Left renal cortex interstitium (tissue), 4 donors: ENCODE measurements at regions not wholly inside any gene's neighbourhood (a gene's known extent, or its start where the extent isn't known, plus 50 kb on each side); places are given as distances from the start of the nearest gene placed in this dataset.
"Not testable (repeated sequence)": the region's sequence is repeated elsewhere in the genome, so short reads cannot be mapped to it uniquely, and the experiment has no call there.

ENCODE experiments used
- DNase-seq, 4 donors: peaks; one replicate each; pipeline ENCODE4 v3.0.0-alpha.2; 2013; ENCODE audit warnings: low read depth in 4 of 4, low spot score in 2 of 4, missing footprints in 1 of 4

DNA sequence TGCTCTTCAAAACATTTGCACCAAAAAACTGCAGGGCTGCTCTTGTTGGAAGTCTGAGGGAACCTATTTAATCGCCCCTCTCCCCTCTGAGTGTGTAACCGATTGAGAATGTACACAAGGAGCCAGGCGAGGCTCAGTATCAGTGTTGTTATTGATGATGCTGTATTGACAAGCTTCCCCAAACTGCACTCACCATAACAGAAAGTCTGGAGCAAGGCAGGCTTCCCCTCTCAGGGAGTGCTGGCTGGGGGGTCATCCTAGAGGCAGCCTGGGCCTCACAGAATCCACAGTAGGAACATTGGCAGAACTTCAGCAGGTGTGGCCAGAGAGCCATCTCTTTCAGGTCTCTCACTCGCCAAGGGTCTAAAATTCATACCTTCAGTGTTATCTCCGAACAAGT, 58.1 kb upstream of the TUNAR start:
- no peak for DNase-seq

- DNase-seq = no peak
Measured at GRCh38 chr14:95817271-95817670, 59.4 kb upstream of the TUNAR start.

DNA sequence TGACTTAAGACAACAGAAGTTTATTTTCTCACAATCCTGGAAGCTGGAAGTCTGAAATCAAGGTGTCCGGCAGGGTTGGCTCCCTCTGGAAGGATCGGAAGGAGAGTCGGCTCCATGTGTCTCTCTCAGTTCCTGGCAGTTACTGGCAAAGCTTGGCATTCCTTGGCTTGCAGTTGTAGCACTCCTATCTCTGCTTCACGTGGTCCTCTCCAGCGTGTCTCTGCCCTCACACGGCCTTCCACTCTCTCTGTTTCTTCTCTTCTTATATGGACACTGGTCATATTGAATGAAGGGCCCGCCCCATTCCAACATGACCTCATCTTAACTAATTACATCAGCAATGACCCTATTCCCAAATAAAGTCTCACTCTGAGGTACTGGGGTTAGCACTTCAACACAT, 60.1 kb upstream of the TUNAR start:
- DNase-seq = no peak

GRCh38 chr14:95815226-95815690, 61.4 kb upstream of the TUNAR start:
- no peak for DNase-seq

DNA sequence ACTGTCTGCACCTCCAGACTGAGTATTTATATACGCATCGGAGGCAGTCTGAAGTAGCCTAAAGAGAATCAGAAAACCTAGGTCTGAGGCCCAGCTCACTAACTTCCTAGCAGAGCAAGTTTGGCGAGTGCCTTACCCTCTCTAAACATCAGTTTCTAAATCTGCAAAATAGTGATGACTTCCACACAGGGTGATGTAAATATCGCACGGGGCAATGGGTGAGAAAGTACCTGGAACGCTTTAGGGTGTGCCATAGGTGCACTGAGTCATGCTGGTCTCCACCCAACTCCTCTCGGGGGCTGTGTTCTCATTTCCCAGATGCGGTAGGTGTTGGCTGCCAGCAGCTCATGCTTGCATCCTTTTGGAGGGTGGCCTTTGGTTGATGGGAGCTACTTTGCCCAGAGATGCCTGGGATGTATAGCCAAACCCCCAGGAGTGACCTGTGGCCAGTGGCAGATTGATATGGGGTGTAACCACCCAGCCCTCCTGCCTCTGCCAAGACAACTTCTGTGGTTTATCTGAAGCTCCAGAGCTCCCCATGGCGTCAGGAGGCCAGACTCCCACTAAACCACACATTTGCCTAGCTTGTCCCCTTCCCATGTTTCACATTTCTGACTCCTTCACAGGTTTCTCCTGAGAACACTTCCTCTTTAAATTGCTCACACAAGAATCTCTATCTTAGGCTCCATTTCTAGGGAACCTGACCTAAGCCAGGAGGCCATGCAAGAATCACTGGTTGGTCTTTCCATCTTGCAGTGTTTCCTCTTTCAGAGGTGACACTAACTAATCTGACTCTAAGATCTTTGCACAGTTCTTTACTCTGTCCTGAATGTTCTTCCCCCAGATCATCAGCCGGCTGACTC, 62.0 kb upstream of the TUNAR start:
- DNase-seq = no peak

DNA sequence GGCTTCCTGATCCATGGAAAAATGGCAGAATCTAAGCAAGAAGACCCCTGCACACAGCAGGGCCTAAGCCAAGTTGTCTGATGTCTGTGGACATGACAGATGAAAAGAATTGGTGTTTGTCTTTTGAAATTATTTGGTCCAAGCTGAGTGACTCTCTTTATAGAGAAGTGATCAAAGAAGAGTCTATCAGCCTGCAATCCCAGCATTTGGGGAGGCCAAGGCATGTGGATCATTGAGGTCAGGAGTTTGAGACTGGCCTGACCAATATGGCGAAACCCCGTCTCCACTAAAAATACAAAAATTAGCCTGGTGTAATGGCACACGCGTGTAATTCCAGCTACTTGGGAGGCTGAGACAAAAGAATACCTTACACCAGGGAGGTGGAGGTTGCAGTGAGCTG, 64.8 kb upstream of the TUNAR start:
- DNase-seq = no peak

DNA sequence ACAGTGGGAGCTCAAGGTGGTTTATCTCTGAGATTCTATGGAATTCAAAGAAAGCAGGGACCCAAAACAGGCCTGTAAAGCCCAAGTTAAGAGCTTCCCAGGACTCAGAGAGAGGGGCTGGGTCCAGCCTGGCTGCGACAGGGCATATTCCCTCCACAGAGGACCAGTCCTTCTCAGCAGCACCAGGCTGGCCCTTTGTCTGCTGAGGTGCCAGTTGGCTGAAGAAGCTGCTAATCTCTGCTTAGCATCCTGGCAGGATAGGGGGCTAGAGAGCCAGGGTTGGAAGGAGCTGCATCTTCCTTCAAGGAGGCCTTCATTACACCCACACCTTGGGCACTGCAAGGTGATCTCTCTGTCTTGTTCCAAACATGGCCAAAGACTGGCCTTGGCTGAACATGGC, 68.3 kb upstream of the TUNAR start:
- no peak for DNase-seq

- DNase-seq = no peak
Measured at GRCh38 chr14:95796788-95797187, 79.8 kb upstream of the TUNAR start.

- DNase-seq = no peak
Measured at GRCh38 chr14:95787941-95788340, 74.0 kb upstream of the TCL1A start.

GRCh38 chr14:95786566-95786965, 72.6 kb upstream of the TCL1A start:
- no peak for DNase-seq

DNA sequence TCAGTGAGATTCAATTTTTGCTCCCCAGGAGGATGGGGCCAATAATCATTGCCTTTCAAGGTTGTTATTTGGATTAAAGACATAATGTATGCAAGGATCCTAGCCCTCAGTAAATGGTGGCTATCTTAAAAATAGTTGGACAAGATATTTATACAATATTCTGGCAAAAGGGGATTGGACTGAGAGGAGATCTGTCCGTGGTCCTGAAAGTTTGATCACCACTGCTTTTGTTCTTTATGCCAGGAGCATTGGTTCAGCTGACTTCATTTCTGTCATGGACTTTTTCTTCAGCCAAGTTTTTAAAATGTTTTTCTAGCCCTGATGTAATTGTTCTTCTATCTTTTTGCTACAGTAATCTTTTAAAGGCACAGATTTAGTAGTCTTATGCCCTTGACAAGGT, 70.2 kb upstream of the TCL1A start:
- DNase-seq = peak in 3 of 4 donors; percentile 44 to 56 (median 56)

DNA sequence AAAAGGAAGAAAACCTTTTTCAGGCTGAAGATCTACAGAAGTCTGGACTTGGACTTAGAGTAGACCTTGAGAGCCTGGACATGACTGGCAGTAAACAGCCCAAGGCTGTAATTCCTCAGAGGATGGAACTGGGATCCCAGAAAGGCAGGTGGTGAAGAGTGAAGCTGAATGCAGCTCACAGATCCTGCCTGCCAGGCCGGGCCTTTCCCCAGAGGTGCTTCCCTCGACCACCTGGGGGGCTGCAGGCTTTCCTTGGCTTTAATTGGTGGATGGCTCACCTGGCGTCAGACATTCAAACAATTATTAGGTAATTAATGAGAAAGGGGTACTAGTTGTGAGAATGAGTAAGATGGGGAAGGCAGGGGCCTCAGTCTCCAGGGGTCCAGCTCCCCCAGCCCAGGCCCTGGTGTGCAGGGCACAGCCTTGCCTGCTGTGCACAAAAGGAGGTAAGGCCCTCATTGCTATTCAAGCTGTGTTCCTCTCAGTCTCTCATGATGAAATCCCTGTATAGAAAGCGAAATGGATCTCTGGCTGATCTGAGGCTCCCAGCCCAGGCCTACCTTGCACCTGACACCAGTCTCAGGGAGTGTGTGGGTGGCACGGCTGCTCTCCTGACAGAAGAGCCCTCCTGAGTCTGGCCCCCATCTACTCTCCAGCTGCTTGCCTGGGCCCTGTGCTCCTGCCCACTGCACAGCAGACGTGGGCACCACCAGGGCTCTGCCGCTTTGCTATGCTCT, 63.0 kb upstream of the TCL1A start:
- no peak for DNase-seq

- DNase-seq = peak in 1 of 4 donors; percentile 31
Measured at GRCh38 chr14:95774265-95775160, 60.6 kb upstream of the TCL1A start.

DNA sequence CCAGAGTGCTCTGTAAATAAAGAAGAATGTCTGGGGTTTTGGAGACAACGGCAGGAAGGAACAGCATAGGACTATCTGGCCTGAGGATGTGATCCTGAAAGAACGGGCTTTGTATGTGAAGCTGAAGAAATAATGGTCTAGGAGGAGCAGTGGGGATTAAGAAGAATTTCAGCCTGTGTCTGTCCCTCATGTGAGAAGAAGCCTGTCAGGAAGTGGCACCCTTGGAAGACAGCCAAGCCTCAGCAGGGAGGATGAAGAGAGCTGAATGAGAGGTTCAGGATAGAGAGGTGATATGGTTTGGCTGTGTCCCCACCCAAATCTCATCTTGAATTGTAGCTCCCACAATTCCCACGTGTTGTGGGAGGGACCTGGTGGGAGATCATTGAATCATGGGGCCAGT, 56.9 kb upstream of the TCL1A start:
- DNase-seq = no peak

DNA sequence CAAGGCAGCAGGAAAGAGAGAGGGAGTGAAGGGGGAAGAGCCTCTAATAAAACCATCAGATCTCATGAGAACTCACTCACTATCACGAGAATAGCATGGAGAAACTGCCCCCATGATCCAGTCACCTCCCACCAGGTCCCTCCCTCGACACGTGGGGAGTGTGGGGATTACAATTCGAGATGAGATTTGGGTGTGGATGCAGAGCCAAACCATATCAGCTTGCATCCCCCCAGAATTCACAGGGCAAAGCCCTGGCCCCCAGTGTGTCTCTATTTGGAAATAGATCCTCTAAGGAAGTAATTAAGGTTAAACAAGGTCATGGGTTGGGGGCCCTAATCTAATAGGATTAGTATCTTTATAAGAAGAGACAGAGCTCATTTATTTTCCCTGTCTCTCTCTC, 56.1 kb upstream of the TCL1A start:
- DNase-seq = no peak

- not testable (repeated sequence) for DNase-seq
Measured at GRCh38 chr14:95769431-95769830, 55.5 kb upstream of the TCL1A start.

- DNase-seq = no peak
Measured at GRCh38 chr14:95765051-95765450, 51.1 kb upstream of the TCL1A start.

GRCh38 chr14:95763875-95764274, 50.0 kb upstream of the TCL1A start:
- no peak for DNase-seq
